Breast epithelium (tissue), 4 donors: ENCODE measurements at regions not wholly inside any gene's neighbourhood (a gene's known extent, or its start where the extent isn't known, plus 50 kb on each side); places are given as distances from the start of the nearest gene placed in this dataset.

Experiments
- DNase-seq, 2 donors: peaks; one replicate each; pipeline ENCODE4 v3.0.0-alpha.2; 2019; ENCODE audit warnings: low spot score in 2 of 2
- H3K27ac ChIP-seq, 2 donors: fragments of 200-600 bp; sonication (generic) in 1 of 2; one replicate each; pipeline ENCODE4 v1.5.1; 2016 to 2019; ENCODE audit warnings: mild to moderate bottlenecking in 1 of 2
- H3K27me3 ChIP-seq, 2 donors: fragments of 200-600 bp; sonication (generic) in 1 of 2; one replicate each; pipeline versions ENCODE4 v1.5.1 to v1.6.0; 2017 to 2019; ENCODE audit warnings: control low read depth in 1 of 2, mild to moderate bottlenecking in 1 of 2
- H3K36me3 ChIP-seq: fragments of 200-600 bp; one replicate; pipeline ENCODE4 v1.5.1; 2019
- H3K4me1 ChIP-seq, 2 donors: fragments of 200-600 bp; sonication (generic); one replicate each; pipeline ENCODE4 v1.5.1; 2016 to 2019; ENCODE audit warnings: control low read depth in 1 of 2
- H3K4me3 ChIP-seq, 3 donors: fragments of 200-600 bp; sonication (generic); 1 replicate in 2 of 3; 2 replicates in 1 of 3; pipeline ENCODE4 v1.5.1; 2016 to 2019; ENCODE audit warnings: mild to moderate bottlenecking in 3 of 3, moderate library complexity in 2 of 3
- H3K9me3 ChIP-seq, 2 donors: fragments of 200-600 bp; sonication (generic) in 1 of 2; one replicate each; pipeline ENCODE4 v1.5.1; 2016 to 2019; ENCODE audit warnings: control low read depth in 1 of 2
- CTCF ChIP-seq, 3 donors: fragments of 450-650 bp; IDR thresholded peaks; one replicate each; pipeline ENCODE4 v1.5.1; 2016 to 2017; ENCODE audit warnings: antibody characterized with exemption in 3 of 3, mild to moderate bottlenecking in 3 of 3, moderate library complexity in 3 of 3
- POLR2A ChIP-seq: fragments of 450-650 bp; IDR thresholded peaks from one replicate; pipeline ENCODE4 v1.6.1; 2016; ENCODE audit warnings: antibody characterized with exemption, mild to moderate bottlenecking, moderate library complexity
- POLR2AphosphoS5 ChIP-seq, 3 donors: sonication (generic); formaldehyde crosslinking; IDR thresholded peaks; one replicate each; pipeline ENCODE4 v1.6.1; 2017; ENCODE audit warnings: antibody characterized with exemption in 3 of 3
- intact Hi-C: fragments of 100-400 bp; cut with DNase I; formaldehyde crosslinking; loops from one replicate; pipeline ENCODE4 v1.15.1; 2023; ENCODE audit warnings: low total_unique reads

GRCh38 chr2:51638811-51639210 is 606.9 kb upstream of the NRXN1 start:
- intact Hi-C loops, result no loop called here
- TF ChIP-seq CTCF (IDR thresholded peaks at IDR 0.05) (no peak), POLR2AphosphoS5 (IDR thresholded peaks at IDR 0.05) (no peak), POLR2A (no peak)

DNA sequence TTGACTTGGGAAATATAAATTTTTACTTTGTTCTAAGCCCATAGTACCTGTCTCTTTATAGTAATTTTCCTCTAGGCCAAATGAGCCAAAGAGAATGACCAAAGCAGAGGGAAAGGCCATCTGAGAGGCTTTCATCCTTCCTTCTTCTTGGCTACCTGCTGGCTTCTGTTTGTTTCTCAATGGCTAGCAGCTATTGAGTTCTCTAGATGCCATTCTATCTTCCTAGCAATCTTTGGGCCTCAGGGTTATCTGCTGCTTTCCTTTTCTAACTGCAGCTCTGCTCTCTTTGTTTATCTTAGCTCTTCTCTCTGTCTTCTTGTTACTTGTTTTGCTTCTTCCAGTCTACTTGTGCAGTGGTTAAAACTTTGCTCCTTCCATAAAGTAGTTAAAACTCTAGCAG is 601.1 kb upstream of the NRXN1 start:
- Histone ChIP-seq H3K4me1 (no peaks in the 10 kb centered on the region), H3K36me3 (no peaks in the 10 kb centered on the region), H3K27ac (no peak overlapping the region), H3K27me3 (no peaks in the 10 kb centered on the region), H3K4me3 (no peak overlapping the region), H3K9me3 (no peaks in the 10 kb centered on the region)
- intact Hi-C loops, result no loop called here
- DNase-seq, result no peak
- TF ChIP-seq CTCF (IDR thresholded peaks at IDR 0.05) (no peak), POLR2AphosphoS5 (IDR thresholded peaks at IDR 0.05) (no peak), POLR2A (no peak)

More at GRCh38 chr2:51638811-51639210, 606.9 kb upstream of the NRXN1 start:
- no peaks in the 10 kb centered on the region for H3K36me3 ChIP-seq
- H3K27ac ChIP-seq, result no peak overlapping the region
- no peak overlapping the region for H3K4me3 ChIP-seq
- DNase-seq, result no peak
- H3K9me3 ChIP-seq, result no peaks in the 10 kb centered on the region
- H3K27me3 ChIP-seq, result no peaks in the 10 kb centered on the region
- no peaks in the 10 kb centered on the region for H3K4me1 ChIP-seq

DNA sequence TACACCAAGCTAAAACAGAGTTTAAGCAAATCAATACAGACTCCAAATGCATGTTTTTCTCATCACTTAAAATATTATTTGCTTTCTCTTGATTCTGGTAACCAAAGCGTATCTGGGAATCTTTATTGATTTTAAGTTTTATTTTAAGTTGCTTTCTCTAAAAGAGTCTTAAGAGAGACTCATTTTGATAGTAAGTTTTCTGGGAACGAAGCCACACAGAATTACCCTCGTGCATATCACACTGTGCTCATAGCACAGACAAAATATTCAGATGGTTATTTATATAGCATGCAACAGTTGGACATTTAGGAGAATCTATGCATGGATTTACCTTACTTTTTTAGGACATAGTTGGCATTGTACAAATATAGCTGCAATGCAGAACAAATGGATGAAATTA is 597.5 kb upstream of the NRXN1 start:
- intact Hi-C loops, result no loop called here

DNA sequence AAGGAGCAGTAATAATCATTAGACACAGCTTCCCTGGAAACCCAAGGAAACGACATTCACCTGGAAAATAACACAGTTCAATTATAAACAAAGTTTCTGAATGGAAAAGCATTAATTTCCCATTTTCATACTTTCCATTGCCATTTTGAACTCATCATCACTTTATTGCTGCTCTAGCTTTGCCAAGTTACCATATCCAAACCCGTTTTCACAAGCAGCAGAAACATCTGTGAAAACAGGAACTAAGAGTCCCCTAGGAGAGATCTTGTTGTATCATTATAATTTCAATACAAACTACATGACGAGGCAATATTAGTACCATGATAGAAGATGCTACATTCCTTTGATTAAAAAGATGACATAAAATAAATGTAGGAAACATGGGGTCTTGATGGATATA is 597.0 kb upstream of the NRXN1 start:
- Histone ChIP-seq H3K4me3 (no peak overlapping the region), H3K27me3 (no peaks in the 10 kb centered on the region), H3K27ac (no peak overlapping the region), H3K4me1 (no peaks in the 10 kb centered on the region), H3K36me3 (no peaks in the 10 kb centered on the region), H3K9me3 (no peaks in the 10 kb centered on the region)
- no peak for DNase-seq
- TF ChIP-seq CTCF (IDR thresholded peaks at IDR 0.05), result no peak
- no peak for TF ChIP-seq POLR2A
- no peak for TF ChIP-seq POLR2AphosphoS5 (IDR thresholded peaks at IDR 0.05)
- intact Hi-C loops, result no loop called here

More for the DNA sequence above, 597.5 kb upstream of the NRXN1 start:
- no peak overlapping the region for H3K4me3 ChIP-seq
- TF ChIP-seq CTCF (IDR thresholded peaks at IDR 0.05) (no peak), POLR2AphosphoS5 (IDR thresholded peaks at IDR 0.05) (no peak), POLR2A (no peak)
- H3K27me3 ChIP-seq, result no peaks in the 10 kb centered on the region
- no peaks in the 10 kb centered on the region for H3K4me1 ChIP-seq
- H3K27ac ChIP-seq, result no peak overlapping the region
- no peaks in the 10 kb centered on the region for H3K9me3 ChIP-seq
- H3K36me3 ChIP-seq, result no peaks in the 10 kb centered on the region
- no peak for DNase-seq

- TF ChIP-seq POLR2A (no peak), POLR2AphosphoS5 (IDR thresholded peaks at IDR 0.05) (no peak), CTCF (IDR thresholded peaks at IDR 0.05) (no peak)
- intact Hi-C loops, result no loop called here
Observed at GRCh38 chr2:51624995-51625394, 593.1 kb upstream of the NRXN1 start.

More at GRCh38 chr2:51624995-51625394, 593.1 kb upstream of the NRXN1 start:
- Histone ChIP-seq H3K27me3 (no peaks in the 10 kb centered on the region), H3K27ac (no peak overlapping the region), H3K4me1 (no peaks in the 10 kb centered on the region), H3K36me3 (no peaks in the 10 kb centered on the region), H3K9me3 (no peaks in the 10 kb centered on the region), H3K4me3 (no peak overlapping the region)
- no peak for DNase-seq
